Right kidney (tissue), 1 donor: ENCODE measurements at regions not wholly inside any gene's neighbourhood (a gene's known extent, or its start where the extent isn't known, plus 50 kb on each side); places are given as distances from the start of the nearest gene placed in this dataset.
"Not testable (repeated sequence)": the region's sequence is repeated elsewhere in the genome, so short reads cannot be mapped to it uniquely, and the experiment has no call there.

ENCODE experiments used
- DNase-seq: peaks from one replicate; pipeline ENCODE4 v3.0.0-alpha.2; 2016

- not testable (repeated sequence) for DNase-seq
Measured at GRCh38 chr3:20716425-20716824, 530.4 kb upstream of the SGO1 start.

- no peak for DNase-seq
Measured at GRCh38 chr3:20701641-20702040, 515.6 kb upstream of the SGO1 start.

GRCh38 chr3:20700714-20701113 lies 514.7 kb upstream of the SGO1 start:
- DNase-seq = no peak

- DNase-seq = no peak
Measured at GRCh38 chr3:20698896-20699295, 512.9 kb upstream of the SGO1 start.

GRCh38 chr3:20696388-20697150 lies 510.6 kb upstream of the SGO1 start:
- no peak for DNase-seq

- no peak for DNase-seq
Measured at GRCh38 chr3:20692675-20693074, 506.7 kb upstream of the SGO1 start.

GRCh38 chr3:20683910-20684309 lies 497.9 kb upstream of the SGO1 start:
- no peak for DNase-seq

GRCh38 chr3:20682573-20682972 lies 496.6 kb upstream of the SGO1 start:
- no peak for DNase-seq

- DNase-seq = no peak
Measured at GRCh38 chr3:20680990-20681628, 495.1 kb upstream of the SGO1 start.

GRCh38 chr3:20673866-20674265 lies 487.9 kb upstream of the SGO1 start:
- no peak for DNase-seq

GRCh38 chr3:20669675-20670074 lies 483.7 kb upstream of the SGO1 start:
- DNase-seq = no peak

GRCh38 chr3:20669184-20669583 lies 483.2 kb upstream of the SGO1 start:
- no peak for DNase-seq

GRCh38 chr3:20668411-20668810 lies 482.4 kb upstream of the SGO1 start:
- DNase-seq = no peak

GRCh38 chr3:20666091-20666490 lies 480.1 kb upstream of the SGO1 start:
- no peak for DNase-seq

- no peak for DNase-seq
Measured at GRCh38 chr3:20658491-20658890, 472.5 kb upstream of the SGO1 start.

- no peak for DNase-seq
Measured at GRCh38 chr3:20657560-20657959, 471.6 kb upstream of the SGO1 start.

GRCh38 chr3:20652231-20652986 lies 466.4 kb upstream of the SGO1 start:
- DNase-seq = no peak

- DNase-seq = no peak
Measured at GRCh38 chr3:20648921-20649381, 462.9 kb upstream of the SGO1 start.

GRCh38 chr3:20648294-20648693 lies 462.3 kb upstream of the SGO1 start:
- DNase-seq = no peak

GRCh38 chr3:20646425-20646824 lies 460.4 kb upstream of the SGO1 start:
- DNase-seq = no peak

GRCh38 chr3:20645340-20645739 lies 459.3 kb upstream of the SGO1 start:
- DNase-seq = no peak

GRCh38 chr3:20637729-20638128 lies 451.7 kb upstream of the SGO1 start:
- no peak for DNase-seq

GRCh38 chr3:20622304-20622703 lies 436.3 kb upstream of the SGO1 start:
- no peak for DNase-seq
